Activated naive CD4-positive, alpha-beta T cell treated with anti-CD3 and anti-CD28 coated beads, Interleukin-2, amount 50 U/mL, for 16 hours (primary cell): ENCODE measurements at regions not wholly inside any gene's neighbourhood (a gene's known extent, or its start where the extent isn't known, plus 50 kb on each side); places are given as distances from the start of the nearest gene placed in this dataset.
"Not testable (repeated sequence)": the region's sequence is repeated elsewhere in the genome, so short reads cannot be mapped to it uniquely, and the experiment has no call there.

Source experiments
- DNase-seq: peaks from one replicate; pipeline ENCODE4 v3.0.0-alpha.2; 2020

DNA sequence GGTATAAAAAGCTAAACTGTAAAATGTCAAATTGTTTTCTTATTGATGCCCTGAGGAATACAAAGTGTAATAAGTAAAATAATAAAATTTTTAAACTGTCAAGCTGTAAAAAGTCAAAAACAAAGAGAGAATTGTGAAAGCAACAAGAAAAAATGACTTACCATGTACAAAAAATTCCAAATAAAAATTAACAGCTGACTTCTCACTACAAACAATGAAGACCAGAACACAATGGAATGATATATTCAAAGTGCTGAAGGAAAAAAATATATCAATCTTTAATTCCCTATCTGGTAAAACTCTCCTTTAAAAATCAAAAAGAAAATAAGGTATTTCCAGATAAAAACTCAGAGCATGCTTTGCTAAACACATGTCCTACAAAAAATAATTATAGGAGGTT, 883.5 kb downstream of the IGSF11 start:
- DNase-seq, result no peak

DNA sequence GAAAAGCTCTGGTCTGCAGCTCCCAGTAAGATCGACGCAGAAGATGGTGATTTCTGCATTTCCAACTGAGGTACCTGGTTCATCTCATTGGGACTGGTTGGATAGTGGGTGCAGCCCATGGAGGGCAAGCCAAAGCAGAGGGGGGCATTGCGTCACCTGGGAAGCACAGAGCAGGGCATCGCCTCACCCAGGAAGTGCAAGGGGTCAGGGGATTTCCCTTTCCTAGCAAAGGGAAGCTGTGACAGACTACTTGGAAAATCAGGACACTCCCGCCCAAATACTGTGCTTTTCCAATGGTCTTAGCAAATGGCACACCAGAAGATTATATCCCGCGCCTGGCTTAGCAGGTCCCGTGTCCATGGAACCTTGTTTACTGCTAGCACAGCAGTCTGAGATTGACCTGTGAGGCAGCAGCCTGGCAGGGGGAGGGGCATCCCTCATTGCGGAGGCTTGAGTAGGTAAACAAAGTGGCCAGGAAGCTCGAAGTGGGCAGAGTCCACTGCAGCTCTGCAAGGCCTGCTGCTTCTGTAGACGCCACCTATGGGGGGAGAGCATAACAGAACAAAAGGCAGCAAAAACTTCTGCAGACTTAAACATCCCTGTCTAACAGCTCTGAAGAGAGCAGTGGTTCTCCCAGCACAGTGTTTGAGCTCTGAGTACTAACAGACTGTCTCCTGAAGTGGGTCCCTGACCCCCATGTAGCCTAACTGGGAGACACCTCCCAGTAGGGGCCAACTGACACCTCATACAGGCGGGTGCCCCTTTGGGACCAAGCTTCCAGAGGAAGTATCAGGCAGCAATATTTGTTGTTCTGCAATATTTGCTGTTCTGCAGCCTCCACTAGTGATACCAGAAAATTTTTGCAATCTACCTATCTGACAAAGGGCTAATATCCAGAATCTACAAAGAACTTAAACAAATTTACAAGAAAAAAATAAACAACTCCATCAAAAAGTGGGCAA, 871.7 kb downstream of the IGSF11 start:
- DNase-seq, result not testable (repeated sequence)

- DNase-seq, result no peak
These were observed 869.2 kb downstream of the IGSF11 start for GRCh38 chr3:118165413-118165812.

GRCh38 chr3:118167571-118167970, 867.1 kb downstream of the IGSF11 start:
- DNase-seq, result no peak

- no peak for DNase-seq
These were observed 866.5 kb downstream of the IGSF11 start for GRCh38 chr3:118168175-118168574.

- DNase-seq, result no peak
These were observed 863.3 kb downstream of the IGSF11 start for GRCh38 chr3:118171236-118171852.

- DNase-seq, result no peak
These were observed 853.8 kb downstream of the IGSF11 start for GRCh38 chr3:118180853-118181252.

DNA sequence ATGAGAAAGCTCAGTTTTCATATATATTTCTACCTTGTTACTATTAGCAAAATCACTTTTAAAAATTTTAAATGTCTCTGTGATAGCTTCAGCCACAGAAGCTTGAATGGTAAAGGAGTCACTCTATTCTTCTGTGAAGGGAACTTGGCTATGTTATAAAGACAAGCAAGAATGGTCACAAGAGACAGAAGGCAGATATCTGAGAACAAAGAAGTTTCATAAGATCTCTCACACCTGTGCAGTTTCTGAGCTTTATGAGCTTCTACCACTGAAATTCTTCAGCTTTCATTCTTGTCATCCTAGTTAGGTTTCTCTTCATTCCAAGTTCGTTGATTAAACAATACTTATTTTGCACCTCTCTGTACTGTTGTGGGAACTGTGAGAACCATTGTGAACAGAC, 853.4 kb downstream of the IGSF11 start:
- DNase-seq, result no peak

- DNase-seq, result no peak
These were observed 848.6 kb downstream of the IGSF11 start for GRCh38 chr3:118186051-118186450.

DNA sequence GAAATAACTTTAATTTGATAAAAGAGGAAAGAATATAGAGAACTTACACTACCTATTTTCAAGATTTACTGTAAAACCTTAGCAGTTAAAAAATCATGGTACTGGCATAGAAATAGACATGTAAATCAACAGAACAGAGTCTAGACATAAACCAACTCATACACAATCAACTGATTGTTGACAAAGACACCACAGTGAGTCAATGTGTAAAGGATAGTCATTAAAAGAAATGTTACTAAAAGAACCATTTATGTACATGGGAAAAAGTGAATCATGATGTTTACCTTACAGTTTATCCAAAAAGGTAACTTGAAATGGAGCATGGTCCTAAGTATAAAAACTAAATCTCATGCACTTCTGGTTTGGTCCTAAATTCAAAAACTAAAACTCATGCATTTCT, 847.4 kb downstream of the IGSF11 start:
- DNase-seq, result no peak

GRCh38 chr3:118196183-118196582, 838.5 kb downstream of the IGSF11 start:
- no peak for DNase-seq

- no peak for DNase-seq
These were observed 835.6 kb downstream of the IGSF11 start for GRCh38 chr3:118199044-118199443.

- DNase-seq, result no peak
These were observed 830.5 kb downstream of the IGSF11 start for GRCh38 chr3:118204052-118204656.

DNA sequence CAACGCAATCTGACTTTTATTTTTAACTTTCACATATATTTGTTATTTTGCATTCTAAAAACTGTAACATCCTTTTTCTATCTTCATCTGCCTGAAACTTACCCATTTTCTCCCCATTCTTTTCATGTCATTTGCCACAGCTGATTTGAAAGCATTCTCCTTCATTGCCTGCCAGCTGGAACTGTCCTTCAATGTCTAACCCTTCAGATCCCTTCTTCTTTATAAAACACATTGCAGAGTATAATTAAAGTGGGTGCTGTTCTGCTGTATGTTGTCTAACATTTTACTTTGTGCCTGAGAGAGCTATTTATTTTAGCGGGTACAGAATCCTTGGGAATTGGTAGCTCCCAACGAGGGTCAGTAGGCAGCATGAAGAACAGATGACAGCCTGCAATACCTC, 827.4 kb downstream of the IGSF11 start:
- no peak for DNase-seq

- no peak for DNase-seq
These were observed 826.0 kb downstream of the IGSF11 start for GRCh38 chr3:118208642-118209041.

DNA sequence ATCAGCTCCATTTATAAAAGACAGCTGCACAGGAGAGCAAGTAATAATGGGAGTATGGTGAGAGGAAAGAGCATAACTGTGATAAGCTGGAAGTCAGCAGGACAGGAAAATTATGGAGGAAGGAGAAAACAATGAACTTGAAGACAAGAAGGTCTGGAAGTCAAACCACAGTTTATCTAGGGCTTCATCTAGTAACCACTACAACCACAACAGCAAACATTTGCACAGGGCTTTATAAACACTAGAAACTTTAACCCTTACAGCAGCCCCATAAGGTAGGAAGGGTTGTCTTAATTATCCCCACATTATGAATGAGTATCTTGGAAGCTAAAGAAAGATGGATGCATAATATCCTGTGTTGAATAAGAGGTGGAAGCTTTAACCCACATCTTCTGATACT, 820.8 kb downstream of the IGSF11 start:
- DNase-seq, result no peak

GRCh38 chr3:118226206-118226605, 808.4 kb downstream of the IGSF11 start:
- no peak for DNase-seq

DNA sequence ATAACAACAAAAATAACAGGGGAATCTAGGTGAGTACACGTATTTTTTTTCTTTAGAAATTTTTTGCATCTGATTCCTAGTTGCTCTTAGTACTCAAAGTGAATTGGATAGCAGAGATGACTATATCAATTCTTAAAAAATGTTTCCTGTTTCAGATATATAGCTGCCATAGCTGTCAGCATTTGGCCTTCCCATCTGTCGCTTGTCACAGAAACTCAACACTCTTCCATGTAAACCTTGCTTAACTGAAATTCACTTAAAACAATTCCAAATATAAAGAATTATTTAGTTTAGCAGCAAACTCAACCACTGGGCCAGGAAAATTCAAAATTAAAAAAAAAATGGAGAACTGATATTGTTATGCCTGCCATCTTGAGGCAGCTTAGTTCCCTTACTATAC, 807.5 kb downstream of the IGSF11 start:
- no peak for DNase-seq

DNA sequence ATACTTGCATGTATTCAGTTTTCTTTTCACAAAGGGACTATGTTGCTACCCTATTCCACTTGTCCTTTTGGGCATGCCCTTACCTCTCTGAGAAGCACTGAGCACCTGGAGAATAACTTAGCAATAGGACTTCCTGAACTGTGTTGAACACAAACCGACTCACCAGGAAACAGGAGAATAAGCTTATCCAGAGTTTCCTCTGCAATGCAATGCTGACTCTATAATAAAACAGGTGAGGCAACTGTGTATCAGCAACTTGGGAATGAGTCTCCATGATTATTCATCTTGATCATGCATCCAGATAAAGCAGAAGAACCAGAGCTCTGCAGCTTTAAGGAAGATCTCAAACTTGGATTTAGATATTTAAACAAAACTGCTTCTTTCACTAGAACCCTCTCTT, 806.5 kb downstream of the IGSF11 start:
- DNase-seq, result no peak

DNA sequence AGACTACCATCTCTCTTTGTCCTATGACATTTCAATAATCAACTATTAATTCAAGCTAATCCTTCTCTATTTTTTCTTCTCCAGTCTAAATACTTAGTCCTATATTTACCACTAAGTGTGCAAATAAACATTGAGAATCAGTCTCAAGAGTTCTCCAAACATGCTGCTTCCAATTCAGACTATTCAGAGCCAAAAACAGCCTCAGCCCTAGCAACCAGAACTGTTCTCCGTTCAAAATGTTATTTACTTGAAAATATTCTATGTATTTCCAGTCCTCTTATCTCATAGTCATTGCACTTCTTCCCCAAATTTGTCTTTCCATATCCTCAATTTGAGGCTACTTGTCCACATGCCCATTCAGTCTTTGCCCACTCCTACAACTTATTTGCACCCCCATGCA, 805.5 kb downstream of the IGSF11 start:
- no peak for DNase-seq

- no peak for DNase-seq
These were observed 803.1 kb downstream of the IGSF11 start for GRCh38 chr3:118231578-118231977.

GRCh38 chr3:118239253-118239652, 795.4 kb downstream of the IGSF11 start:
- DNase-seq, result no peak

- no peak for DNase-seq
These were observed 789.9 kb downstream of the IGSF11 start for GRCh38 chr3:118244761-118245160.

GRCh38 chr3:118245312-118245711, 789.3 kb downstream of the IGSF11 start:
- no peak for DNase-seq
